Endodermal cell (in vitro differentiated cells): ENCODE measurements at regions not wholly inside any gene's neighbourhood (a gene's known extent, or its start where the extent isn't known, plus 50 kb on each side); places are given as distances from the start of the nearest gene placed in this dataset.

Source experiments
- DNase-seq: peaks from one replicate; pipeline ENCODE4 v3.0.0-alpha.2; 2017
- H3K27ac ChIP-seq: 2 replicates; pipeline ENCODE4 v1.5.1; 2013; ENCODE audit warnings: mild to moderate bottlenecking, low read depth, low read length, moderate library complexity
- H3K27me3 ChIP-seq: 2 replicates; pipeline ENCODE4 v1.6.1; 2013; ENCODE audit warnings: mild to moderate bottlenecking, low read length, moderate library complexity; ENCODE audit not compliant: insufficient read depth, control insufficient read depth, poor library complexity, severe bottlenecking
- H3K36me3 ChIP-seq: 2 replicates; pipeline ENCODE4 v1.7.0; 2013; ENCODE audit warnings: mild to moderate bottlenecking, low read length, moderate library complexity; ENCODE audit not compliant: control insufficient read depth, insufficient read depth
- H3K4me1 ChIP-seq: one replicate; pipeline ENCODE4 v1.7.0; 2013; ENCODE audit warnings: low read length; ENCODE audit not compliant: control insufficient read depth, insufficient read depth
- H3K4me3 ChIP-seq: 2 replicates; pipeline ENCODE4 v1.5.1; 2013; ENCODE audit warnings: mild to moderate bottlenecking, low read length, moderate library complexity
- H3K9ac ChIP-seq: 2 replicates; pipeline ENCODE4 v1.6.1; 2013; ENCODE audit warnings: mild to moderate bottlenecking, low read length, moderate library complexity; ENCODE audit not compliant: poor library complexity, severe bottlenecking; ENCODE audit errors: extremely low read depth
- H3K9me3 ChIP-seq: 2 replicates; pipeline ENCODE4 v1.6.1; 2013; ENCODE audit warnings: mild to moderate bottlenecking, low read length, moderate library complexity; ENCODE audit not compliant: control insufficient read depth
- H3K27ac Mint-ChIP-seq: 2 replicates; pipeline ENCODE4 v1.8.0; 2020; ENCODE audit warnings: mixed read lengths
- H3K27me3 Mint-ChIP-seq: 2 replicates; pipeline ENCODE4 v1.8.0; 2021; ENCODE audit warnings: mild to moderate bottlenecking, mixed read lengths; ENCODE audit not compliant: insufficient read depth
- H3K36me3 Mint-ChIP-seq: 2 replicates; pipeline ENCODE4 v1.8.0; 2020; ENCODE audit warnings: low read depth, mixed read lengths
- H3K4me1 Mint-ChIP-seq: 2 replicates; pipeline ENCODE4 v1.8.0; 2020; ENCODE audit warnings: mixed read lengths
- H3K4me3 Mint-ChIP-seq: 2 replicates; pipeline ENCODE4 v1.8.0; 2020; ENCODE audit warnings: mild to moderate bottlenecking, moderate library complexity, mixed read lengths
- H3K9me3 Mint-ChIP-seq: 2 replicates; pipeline ENCODE4 v1.8.0; 2020; ENCODE audit warnings: mild to moderate bottlenecking, mixed read lengths
- CTCF ChIP-seq: fragments of 200-600 bp; sonication (generic); conservative IDR thresholded peaks from 2 replicates; pipeline ENCODE4 v1.5.0; 2021; ENCODE audit warnings: antibody characterized with exemption, mild to moderate bottlenecking
- WGBS, 2 experiments: methylation state at CpG; one replicate each; pipeline versions ENCODE4 v1.1.5 to v1.1.7; 2013; ENCODE audit warnings: missing lambda C conversion rate in 2 of 2, mixed read lengths in 1 of 2; ENCODE audit not compliant: insufficient coverage in 1 of 2, insufficient read length in 1 of 2; 5-methylcytosine and 5-hydroxymethylcytosine counted together

- WGBS, 2 experiments, result 77 to 83% methylated on average over 10 of the region's 10 CpGs
- Histone ChIP-seq H3K4me3 (no peak overlapping the region), H3K9ac (no peak overlapping the region)
Observed at GRCh38 chr13:74288361-74288911, 154.2 kb upstream of the KLF12 start.

GRCh38 chr13:74287724-74288169 is 153.5 kb upstream of the KLF12 start:
- H3K9ac ChIP-seq, result no peak overlapping the region
- peak; percentile 78 for DNase-seq
- H3K27me3 ChIP-seq, result no peaks in the 10 kb centered on the region
- no peak for TF ChIP-seq CTCF
- no peak overlapping the region for H3K27ac Mint-ChIP-seq
- no peak overlapping the region for H3K4me3 Mint-ChIP-seq
- H3K4me3 ChIP-seq, result no peak overlapping the region
- H3K27me3 Mint-ChIP-seq, result no peaks in the 10 kb centered on the region
- 26% methylated on average over 4 of the region's 4 CpGs; no CpG with 5 or more reads in 1 of the 2 experiments for WGBS, 2 experiments
- no peaks in the 10 kb centered on the region for H3K4me1 ChIP-seq
- H3K4me1 Mint-ChIP-seq, result peaks cover 23% of the 10 kb centered on the region
- H3K27ac ChIP-seq, result peak overlapping the region; percentile 45
- no peaks in the 10 kb centered on the region for H3K36me3 Mint-ChIP-seq
- no peaks in the 10 kb centered on the region for H3K36me3 ChIP-seq
- no peaks in the 10 kb centered on the region for H3K9me3 ChIP-seq
- no peaks in the 10 kb centered on the region for H3K9me3 Mint-ChIP-seq

More at GRCh38 chr13:74288361-74288911, 154.2 kb upstream of the KLF12 start:
- Histone ChIP-seq H3K27ac (peak overlapping the region; percentile 45), H3K27me3 (no peaks in the 10 kb centered on the region), H3K9me3 (no peaks in the 10 kb centered on the region), H3K4me1 (no peaks in the 10 kb centered on the region), H3K36me3 (no peaks in the 10 kb centered on the region)
- TF ChIP-seq CTCF, result no peak
- Mint-ChIP-seq H3K27me3 (no peaks in the 10 kb centered on the region), H3K36me3 (no peaks in the 10 kb centered on the region), H3K4me1 (peaks cover 23% of the 10 kb centered on the region), H3K27ac (no peak overlapping the region), H3K4me3 (no peak overlapping the region), H3K9me3 (no peaks in the 10 kb centered on the region)
- DNase-seq, result peak; percentile 59

- Mint-ChIP-seq H3K27ac (no peak overlapping the region), H3K27me3 (no peaks in the 10 kb centered on the region), H3K4me3 (no peak overlapping the region), H3K9me3 (no peaks in the 10 kb centered on the region), H3K36me3 (no peaks in the 10 kb centered on the region), H3K4me1 (peaks cover 3% of the 10 kb centered on the region)
- WGBS, 2 experiments, result 83 to 84% methylated on average over 1 of the region's 1 CpG
- TF ChIP-seq CTCF, result no peak
- no peaks in the 10 kb centered on the region for H3K27me3 ChIP-seq
- no peak overlapping the region for H3K9ac ChIP-seq
- H3K4me1 ChIP-seq, result no peaks in the 10 kb centered on the region
- DNase-seq, result no peak
- no peaks in the 10 kb centered on the region for H3K36me3 ChIP-seq
- H3K9me3 ChIP-seq, result no peaks in the 10 kb centered on the region
- H3K27ac ChIP-seq, result no peak overlapping the region
- H3K4me3 ChIP-seq, result no peak overlapping the region
Observed at GRCh38 chr13:74280795-74281490, 146.7 kb upstream of the KLF12 start.
